HG03354 (cell line): ENCODE measurements at regions not wholly inside any gene's neighbourhood (a gene's known extent, or its start where the extent isn't known, plus 50 kb on each side); places are given as distances from the start of the nearest gene placed in this dataset.
"Not testable (repeated sequence)": the region's sequence is repeated elsewhere in the genome, so short reads cannot be mapped to it uniquely, and the experiment has no call there.

Experiments
- ATAC-seq: cut with Tn5 transposase; IDR thresholded peaks from one replicate; pipeline ENCODE4 v1.9.1; 2021; ENCODE audit warnings: mild to moderate bottlenecking; ENCODE audit not compliant: unreplicated experiment, poor library complexity, severe bottlenecking

- no peak for ATAC-seq
Measured at GRCh38 chr12:90455756-90456155, 499.2 kb downstream of the CCER1 start.

GRCh38 chr12:90449611-90450010 is 505.4 kb downstream of the CCER1 start:
- no peak for ATAC-seq

DNA sequence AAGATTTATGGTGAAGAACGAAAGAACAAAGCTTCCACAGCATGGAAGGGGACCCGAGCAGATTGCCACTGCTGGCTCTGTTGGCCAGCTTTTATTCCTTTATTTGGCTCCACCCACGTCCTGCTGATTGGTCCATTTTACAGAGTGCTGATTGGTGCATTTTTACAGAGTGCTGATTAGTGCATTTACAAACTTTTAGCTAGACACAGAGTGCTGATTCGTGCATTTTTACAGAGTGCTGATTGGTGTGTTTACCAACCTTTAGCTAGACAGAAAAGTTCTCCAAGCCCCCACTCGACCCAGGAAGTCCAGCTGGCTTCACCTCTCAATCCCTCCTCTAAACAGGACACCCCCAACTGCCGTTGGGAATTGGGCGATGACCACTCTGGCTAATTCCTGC is 511.5 kb downstream of the CCER1 start:
- ATAC-seq: not testable (repeated sequence)

- ATAC-seq: no peak
Measured at GRCh38 chr12:90441431-90441830, 513.5 kb downstream of the CCER1 start.

DNA sequence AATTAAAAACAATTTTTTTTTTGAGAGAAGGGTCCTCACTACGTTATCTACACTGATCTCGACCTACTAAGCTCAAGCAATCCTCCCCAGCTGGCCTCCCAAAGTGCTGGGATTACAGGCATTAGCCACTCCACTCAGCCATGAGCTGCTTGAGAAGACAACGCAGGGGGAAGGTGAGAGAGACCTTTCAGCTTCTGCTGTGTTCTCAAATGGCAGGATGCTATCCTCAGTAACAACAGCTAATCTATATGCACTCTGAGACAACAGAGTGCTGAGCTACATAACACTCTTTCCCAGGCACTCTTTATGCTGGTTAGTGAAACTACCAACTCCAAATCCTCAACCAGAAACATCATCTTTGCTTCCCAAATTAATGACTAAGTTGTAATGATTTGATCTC is 526.1 kb downstream of the CCER1 start:
- ATAC-seq: no peak

DNA sequence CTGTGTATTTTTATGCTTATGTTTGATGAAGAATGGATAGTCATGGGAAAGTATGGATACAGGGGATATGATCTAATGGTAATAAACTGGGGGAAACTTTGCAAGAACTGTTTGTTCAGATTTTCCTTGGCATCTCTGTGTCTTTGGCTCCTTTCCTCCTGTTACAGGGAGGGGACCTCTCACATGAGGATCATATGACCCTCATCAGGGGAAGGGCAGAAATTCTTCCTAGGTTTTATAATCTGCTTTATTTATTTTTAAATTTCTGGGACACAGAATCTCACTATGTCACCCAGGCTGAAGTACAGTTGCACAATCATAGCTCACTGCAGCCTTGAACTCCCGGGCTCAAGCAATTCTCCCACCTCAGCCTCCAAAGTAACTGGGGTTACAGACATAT is 526.5 kb downstream of the CCER1 start:
- no peak for ATAC-seq

- ATAC-seq: no peak
Measured at GRCh38 chr12:90423965-90424364, 531.0 kb downstream of the CCER1 start.

DNA sequence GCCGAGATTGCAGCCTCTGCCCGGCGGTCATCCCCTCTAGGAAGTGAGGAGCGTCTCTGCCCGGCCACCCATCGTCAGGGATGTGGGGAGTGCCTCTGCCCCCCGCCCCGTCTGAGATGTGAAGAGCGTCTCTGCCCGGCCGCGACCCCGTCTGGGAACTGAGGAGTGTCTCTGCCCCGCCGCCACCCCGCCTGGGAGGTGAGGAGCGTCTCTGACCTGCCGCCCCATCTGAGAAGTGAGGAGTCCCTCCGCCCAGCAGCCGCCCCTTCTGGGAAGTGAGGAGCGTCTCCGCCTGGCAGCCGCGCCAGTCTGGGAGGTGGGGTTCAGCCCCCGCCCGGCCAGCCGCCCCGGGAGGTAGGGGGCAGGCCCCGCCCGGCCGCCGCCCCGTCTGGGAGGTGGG is 544.0 kb downstream of the CCER1 start:
- no peak for ATAC-seq

GRCh38 chr12:90407841-90408240 is 547.1 kb downstream of the CCER1 start:
- no peak for ATAC-seq

GRCh38 chr12:90404071-90404470 is 550.9 kb downstream of the CCER1 start:
- ATAC-seq: peak; percentile 87

DNA sequence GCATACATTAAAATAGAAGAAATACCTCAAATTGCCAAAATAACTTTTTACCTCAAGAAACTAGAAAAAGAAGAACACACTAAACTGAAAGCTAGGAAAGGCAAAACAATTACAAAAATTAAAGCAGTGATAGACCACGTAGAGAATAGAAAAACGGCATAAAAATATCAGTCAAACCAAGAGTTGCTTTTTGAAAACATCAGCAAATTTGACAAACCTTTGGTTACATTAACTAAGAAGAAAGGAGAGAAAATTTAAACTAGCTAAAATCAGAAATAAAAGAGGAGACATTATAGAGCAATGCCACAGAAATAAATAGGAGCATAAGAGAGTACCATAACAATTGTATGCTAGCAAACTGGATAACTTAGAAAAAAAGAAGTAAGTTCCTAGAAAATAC is 553.8 kb downstream of the CCER1 start:
- no peak for ATAC-seq

DNA sequence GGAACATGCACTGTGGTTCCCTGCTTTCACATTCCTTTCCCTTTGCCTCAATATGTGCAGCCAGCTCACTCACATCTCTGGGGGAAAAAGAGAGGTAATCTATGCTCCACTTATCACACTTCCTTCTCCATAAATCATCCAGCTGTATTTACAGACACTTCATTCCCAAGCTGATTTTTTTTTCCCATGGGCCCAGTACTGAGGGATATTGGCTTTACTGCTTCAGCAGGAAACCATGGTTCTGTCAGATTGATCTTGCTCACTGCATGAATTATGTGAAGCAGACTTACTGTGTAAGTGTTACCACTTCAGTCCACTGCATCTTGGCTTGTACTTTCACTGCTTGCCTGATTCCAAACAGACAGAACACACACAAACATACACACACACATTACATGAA is 555.6 kb downstream of the CCER1 start:
- ATAC-seq: no peak

DNA sequence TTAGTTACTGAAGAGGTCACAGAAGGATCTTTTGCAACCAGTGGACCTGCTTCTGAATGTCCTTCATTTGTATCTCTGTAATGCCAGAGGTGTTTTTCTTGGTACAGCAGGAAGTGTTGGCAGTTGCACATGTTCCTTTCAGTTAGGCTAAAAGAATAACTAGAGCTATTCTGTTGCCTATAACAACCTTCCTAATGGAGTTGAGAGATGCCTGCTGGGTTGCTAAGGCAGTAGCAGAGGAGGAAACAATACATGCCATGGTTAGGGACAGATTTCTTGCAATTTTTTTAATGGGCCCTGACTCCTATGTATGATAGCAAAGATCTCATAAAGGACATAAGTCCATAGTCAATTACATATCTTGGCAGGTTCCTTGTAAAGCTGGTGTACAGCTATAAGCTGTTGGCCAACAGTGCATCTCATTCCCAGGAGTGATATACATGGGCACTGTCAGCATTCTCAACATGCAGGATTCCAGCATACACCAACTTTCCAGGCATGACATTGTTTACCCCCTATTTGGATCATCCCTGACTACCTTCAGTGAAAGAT is 556.6 kb downstream of the CCER1 start:
- ATAC-seq: no peak

DNA sequence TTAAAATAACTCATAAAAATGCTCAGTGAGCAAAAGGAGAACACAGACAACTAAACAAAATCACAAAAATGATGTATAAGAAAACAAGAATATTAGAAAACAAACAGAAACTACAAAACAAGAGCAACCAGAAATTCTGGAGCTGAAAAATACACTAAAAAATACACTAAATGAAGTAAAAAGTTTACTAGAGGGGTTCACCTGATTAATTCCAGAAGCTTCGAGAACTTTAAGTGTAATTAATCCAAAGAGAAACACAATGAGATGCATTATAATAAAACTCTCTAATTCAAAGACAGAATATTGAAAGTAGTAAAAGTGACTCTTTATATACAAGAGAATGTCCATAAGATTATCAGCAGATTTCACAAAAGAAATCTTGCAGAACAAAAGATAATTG is 558.4 kb downstream of the CCER1 start:
- ATAC-seq: no peak

- no peak for ATAC-seq
Measured at GRCh38 chr12:90393652-90394051, 561.3 kb downstream of the CCER1 start.

DNA sequence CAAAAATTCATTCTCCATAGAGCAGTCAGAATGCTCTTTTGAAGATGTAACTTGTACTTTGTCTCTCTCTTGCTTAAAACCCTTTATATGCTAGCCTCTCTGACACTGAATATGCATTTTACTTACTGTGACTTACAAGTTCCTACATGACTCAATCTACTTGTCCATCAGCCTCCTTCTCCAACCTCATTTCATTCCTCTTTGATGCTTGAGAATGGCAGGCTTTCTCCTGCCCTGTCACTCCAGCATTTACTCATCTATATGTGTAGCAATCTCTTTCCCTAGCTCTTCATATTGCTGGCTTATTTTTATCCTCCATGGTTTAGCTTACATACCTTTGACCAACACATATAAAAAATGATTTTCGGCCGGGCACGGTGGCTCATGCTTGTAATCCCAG is 561.9 kb downstream of the CCER1 start:
- no peak for ATAC-seq

DNA sequence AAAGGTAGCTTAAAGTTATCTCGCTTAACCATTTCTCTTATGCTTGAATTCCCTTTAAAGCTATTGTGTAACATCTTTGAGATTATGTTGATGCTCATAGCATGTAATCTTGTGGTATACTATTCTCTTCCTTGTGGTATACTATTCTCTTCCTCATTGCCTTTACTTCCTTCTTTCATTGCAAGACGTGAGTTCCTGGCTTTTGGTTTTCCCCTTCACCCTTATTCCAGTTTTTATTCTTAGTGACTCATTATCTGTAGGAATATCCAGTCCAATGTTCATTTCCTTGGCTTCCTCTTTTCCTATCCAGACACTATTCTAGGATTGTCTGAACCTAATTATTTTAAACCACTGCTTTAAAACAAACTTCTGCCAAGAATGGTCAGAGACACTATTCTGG is 564.0 kb downstream of the CCER1 start:
- ATAC-seq: no peak

- ATAC-seq: no peak
Measured at GRCh38 chr12:90368081-90368480, 586.9 kb downstream of the CCER1 start.

GRCh38 chr12:90366286-90366685 is 588.7 kb downstream of the CCER1 start:
- no peak for ATAC-seq

DNA sequence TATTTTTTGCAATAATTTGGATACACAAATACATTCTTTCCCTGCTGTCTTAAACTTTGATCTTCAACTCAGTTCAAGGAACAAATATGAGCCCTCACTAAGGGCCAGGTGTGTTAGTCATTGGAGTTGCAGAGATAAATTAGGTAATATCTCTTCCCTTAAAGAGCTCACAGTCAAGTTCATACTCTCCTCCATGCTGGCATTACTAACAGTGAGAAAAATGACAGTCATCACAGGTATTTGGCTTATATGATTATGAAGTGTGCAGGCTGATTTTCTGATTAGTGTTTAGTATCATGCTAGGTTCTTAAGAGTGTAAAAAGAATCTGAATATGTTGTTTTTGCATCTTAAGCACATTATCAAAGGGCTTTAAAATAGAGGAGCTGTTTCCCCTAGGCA is 594.7 kb downstream of the CCER1 start:
- ATAC-seq: no peak

DNA sequence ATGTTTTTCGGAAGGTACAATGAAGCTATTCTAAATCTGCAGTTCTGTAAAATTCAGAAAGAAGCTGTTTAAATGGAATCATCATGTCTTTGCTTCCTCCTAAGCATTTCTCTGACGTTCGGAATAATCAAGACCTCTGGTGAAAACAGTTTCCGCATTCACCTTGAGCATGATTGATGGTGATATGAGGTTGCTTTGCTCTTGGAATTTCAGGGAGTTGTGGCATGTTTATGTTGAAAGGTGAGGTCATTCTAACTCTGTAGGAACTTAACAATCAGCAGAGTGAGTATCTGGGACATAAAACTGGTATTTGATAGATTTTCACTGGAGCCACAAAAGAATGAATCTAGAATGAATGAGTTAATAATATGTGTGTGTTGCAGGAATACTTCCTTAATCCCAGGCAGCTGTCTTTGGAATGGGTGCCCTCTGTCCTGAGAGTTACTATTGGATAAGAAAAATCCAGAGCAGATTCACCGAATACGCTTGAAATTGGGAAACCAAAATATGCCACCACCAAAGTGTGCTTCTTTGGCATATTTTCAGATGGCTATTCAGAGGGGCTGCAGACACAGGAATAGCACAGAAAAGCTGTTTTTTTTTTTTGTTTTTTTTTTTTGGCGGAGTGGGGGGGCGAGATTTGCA is 599.1 kb downstream of the CCER1 start:
- no peak for ATAC-seq

- no peak for ATAC-seq
Measured at GRCh38 chr12:90343966-90344365, 611.0 kb downstream of the CCER1 start.
